EH (cell line): ENCODE measurements at regions not wholly inside any gene's neighbourhood (a gene's known extent, or its start where the extent isn't known, plus 50 kb on each side); places are given as distances from the start of the nearest gene placed in this dataset.

Source experiments
- DNase-seq: peaks from one replicate; pipeline ENCODE4 v3.0.0-alpha.2; 2015; ENCODE audit warnings: low read depth

DNA sequence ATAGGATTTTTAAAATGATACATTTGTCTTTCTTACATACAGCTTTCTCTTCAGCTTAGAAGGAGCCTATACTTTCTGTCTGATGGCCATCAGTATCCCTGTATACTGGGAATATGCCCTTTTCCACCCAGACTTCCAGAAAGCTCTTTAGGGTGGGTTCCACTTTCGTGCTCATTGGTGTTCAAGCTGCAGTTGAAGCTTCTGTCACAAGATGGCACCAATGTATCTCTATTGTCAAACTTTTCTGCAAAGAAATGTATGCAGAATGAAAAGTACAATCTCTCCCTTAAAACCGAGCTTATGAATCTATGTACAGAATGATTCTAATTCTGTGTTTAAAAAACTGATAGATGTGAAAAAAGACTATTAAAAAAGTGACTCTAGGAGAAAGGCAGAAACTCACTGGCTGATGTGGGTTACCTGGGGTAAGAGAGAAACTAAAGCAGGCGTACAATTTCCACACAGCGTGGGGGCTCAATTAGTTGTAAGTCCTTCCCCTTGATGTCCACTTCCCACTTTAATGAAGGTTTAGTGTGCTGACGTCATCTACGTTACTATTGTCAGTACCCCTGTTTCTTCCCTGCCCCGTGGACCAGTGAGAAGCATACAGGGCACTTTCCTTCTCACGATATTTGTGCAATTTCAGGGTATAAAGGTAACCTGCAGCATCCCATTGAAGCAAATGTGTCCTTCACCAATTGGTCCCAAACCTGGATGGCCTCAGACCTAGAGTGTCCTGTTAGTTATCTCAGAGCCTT, 57.3 kb upstream of the TCEAL2 start:
- peak; percentile 29 for DNase-seq

DNA sequence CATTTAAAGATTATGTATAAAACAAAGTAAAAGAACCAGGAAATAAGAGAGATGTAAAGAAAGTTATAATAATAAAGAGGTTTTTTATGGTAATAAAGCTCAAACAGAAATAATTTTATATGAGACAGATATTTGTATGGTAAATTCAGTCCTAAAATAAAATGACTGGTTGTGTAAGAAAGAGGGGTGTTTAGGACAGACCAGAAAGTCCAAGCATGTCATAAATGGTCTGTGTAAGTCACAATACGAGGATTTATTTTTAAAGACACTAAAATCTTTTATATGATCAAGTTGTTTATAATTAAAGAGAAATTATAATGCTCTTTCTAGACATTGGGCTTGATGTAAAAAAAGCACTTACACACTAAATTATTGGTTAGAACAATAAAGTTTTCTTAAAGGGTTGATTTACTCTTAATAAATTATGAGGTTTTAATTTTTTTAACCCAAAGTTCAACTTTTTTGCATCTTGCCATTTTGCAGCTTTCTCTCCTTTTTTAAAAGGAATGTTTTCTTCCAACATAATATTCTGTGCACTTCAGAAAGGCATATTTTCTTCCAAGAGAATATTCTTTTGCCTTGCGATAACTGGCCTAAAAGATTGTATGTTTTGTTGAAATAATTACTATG, 61.9 kb upstream of the TCEAL2 start:
- no peak for DNase-seq

DNA sequence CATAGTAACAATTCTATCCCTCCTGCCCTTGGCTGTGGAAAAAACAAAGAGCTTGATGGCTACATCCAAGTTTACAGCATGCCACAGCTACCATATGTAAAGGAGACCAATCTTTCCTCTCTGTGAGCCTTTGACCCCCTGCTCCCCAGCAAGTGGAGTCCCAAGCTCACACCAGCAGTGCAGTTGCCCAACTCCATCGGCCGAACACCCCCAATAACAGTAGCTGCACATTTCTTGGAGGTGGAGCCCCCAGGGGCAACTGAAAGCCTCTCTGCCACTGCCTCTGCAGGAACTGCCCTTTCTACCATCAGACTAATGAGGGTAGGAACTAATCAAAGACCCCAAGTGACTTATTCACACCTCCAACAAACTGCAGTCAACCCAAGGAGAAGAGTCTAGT, 81.0 kb upstream of the TCEAL2 start:
- DNase-seq, result no peak

DNA sequence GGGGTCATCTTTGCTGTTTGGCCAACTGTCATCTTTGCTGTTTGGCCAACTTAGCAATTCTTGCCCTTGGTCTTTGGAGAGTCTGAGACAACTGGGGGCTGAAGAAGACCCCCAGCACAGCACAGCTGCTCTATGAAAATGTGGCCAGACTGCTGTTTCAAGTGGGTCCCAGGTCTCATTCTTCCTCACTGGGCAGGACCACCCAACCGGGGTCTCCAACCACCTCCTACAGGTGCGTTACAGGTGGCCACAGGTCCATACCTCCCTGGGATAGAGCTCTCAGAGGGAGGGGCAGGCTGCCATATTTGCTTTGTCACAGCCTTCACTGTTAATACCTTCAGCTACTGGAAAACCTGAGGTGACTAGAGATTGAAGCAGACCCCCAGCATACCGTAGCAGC, 82.1 kb upstream of the TCEAL2 start:
- no peak for DNase-seq

DNA sequence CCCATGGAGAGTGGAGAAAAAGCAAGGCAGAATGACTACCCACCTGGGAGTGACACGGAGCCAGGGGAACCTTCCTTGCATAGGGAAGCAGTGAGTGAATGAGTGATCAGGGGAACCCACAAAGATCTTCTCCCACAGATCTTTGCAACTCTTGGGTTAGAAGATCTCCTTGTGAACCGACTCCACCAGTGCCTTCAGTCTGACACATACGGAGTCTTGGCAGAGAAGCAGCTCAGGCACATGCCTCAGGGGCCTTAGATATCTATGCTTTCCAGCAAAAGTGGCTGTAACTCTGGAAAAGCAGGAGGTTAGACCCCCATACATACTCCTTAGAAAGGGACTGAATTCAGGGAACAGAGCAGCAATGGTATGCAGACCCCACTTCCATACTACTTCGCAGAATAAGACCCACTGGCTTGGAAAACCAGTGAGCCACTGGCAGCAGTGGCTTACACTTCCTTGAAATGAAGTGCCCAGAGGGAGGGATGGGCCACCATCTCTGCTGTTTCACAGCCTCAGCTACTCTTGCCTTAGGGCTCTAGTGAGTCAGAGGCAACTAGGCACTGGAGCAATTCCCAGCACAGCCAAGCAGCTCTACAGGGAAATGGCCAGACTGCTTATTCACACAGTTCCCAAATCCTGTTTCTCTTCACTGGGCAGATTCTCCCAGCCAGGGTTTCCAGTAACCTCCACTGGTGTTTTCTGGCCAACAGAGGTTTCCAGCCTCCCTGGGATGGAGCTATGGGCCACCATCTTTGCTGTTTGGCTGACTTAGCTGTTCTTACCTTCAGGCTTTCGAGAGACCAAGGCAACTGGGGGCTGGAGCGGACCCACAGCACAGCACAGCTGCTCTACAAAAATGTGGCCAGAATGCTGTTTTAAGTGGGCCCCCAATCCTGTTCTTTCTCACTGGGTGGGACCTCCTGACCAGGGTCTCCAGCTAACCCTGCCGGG, 82.8 kb upstream of the TCEAL2 start:
- peak; percentile 82 for DNase-seq

DNA sequence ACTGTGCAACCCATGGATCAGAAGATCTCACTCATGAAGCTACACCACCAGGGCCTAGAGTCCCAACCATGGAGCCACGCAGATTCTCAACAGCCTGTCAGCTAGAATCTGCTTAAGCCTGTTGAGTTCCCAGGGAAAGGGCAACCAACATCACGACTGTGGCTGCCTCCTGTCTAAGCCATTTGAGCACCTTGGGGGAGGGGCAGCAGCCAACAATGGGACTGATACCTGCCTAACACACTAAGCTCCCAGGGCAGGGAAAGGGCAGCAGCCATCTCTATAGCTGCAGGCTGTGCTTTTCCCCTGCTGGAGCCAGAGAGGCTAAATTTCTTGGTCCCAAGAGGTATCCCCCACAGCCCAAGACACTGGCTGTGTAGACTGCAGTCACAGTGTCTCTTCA, 96.5 kb upstream of the TCEAL2 start:
- DNase-seq, result no peak

DNA sequence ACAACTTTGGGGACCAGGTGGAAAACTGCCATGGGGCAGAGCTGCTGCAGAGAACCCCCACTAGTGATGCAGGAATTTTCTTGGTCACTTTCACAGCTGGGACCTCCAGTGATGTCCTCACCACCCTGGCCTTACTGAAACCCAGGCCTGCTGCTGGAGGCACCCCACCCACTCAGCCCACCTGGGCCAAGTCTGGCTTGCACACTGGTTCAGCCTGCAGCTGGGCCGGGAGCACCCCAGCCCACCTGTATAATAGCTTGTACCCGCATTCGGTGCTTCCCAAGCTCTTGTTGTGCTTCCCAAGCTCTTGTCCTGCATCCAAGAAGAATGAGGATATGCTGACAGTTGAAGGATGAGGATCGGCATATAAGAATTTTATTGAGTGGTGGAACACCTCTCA, 86.4 kb upstream of the ZMAT1 start:
- no peak for DNase-seq

DNA sequence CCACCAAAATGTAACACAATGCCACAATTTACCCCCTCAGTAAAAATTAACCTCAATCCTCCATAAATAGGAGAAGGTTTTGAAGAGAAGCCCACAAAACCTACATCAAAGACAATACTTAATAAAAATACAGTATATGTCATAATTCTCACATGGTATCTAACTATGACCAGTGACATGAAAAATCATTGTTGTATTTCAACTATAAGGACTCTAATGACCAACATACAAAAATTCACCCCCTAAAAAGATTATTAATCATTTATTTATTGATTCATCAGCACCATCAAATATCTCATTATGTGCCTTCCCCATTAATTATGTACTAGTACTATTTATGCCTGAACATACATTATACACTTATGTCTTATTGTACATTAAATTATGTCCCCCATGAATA, 77.1 kb upstream of the ZMAT1 start:
- DNase-seq, result no peak

DNA sequence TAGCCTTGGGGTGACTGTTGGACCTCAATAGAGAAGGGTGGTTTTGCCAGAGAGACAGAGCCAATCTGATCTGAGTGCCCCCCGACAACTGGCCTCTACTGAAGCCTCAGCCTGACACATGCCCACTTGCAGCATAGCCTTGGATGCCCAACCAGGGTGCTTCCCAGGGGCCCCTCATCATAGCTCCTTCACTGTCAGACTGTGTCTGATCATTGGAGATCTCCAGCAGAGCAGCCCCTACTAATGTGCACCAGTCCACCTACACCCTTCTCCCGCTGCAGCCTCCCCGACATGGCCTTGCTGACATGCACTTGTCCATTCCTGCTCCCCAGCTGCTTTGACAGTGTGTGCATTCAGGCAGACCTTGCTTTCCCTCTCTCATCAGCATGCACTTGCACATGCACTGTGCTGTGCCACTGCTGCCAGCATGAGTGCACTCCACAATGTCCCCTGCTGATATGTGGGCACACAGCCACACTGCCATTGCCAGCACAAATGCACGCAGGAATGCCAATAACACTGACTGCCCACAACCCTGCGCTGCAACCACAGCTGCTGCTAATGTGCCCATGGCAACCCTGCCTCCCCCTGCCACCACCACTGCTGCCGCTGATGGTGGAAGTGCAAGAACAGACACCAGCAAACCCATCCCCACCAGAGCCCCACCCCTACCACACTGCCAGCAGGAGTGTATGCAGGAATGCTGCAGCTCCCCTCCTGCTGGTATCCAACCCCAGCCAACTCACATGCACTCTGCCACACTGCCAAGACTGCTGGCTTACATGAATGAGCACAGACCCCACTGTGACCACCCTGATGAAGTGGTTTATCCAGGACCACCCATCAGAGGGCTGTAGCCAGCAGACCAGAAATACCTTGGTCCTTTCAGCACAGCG, 68.1 kb upstream of the ZMAT1 start:
- DNase-seq, result peak; percentile 1

DNA sequence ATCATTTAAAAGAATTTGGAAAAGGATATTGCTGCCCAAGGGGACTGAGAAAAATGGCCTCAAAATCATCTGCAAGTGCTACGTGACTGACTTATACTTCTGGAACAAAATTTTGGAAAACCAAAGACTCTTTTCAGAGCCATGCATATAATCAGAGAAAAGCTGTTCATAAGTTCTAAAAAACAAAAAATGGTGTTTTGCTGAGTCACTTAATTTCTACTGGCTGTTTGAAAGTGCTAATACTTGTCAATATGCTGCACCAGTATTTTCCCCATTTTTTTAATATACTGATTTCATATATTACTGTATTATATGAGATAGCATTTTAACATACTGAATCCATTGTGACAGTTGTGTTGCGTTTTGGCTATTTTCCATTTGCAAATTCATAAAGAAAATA, 61.5 kb upstream of the ZMAT1 start:
- no peak for DNase-seq

DNA sequence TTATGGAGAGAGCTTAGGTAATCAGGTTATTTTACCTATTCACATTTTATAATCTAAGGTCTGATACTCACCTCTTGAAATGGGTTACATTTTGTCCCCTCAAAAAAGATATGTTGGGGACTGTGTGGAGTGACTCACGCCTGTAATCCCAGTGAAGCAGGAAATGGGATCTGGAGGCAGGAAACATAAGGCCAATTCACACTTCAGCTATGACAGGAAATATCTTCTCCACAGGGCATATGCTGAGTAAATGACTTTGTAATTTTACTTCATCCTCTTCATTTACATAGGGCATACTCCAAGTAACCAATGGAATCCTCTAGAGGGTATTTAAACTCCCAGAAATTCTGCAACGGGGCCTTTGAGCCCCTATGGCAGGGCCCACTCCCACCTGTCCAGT, 54.8 kb upstream of the ZMAT1 start:
- peak; percentile 64 for DNase-seq
